Common myeloid progenitor, CD34-positive (primary cell): ENCODE measurements at regions not wholly inside any gene's neighbourhood (a gene's known extent, or its start where the extent isn't known, plus 50 kb on each side); places are given as distances from the start of the nearest gene placed in this dataset.

ENCODE experiments used
- CTCF ChIA-PET: fragments of 350-600 bp; sonication (Branson Sonifier 250); formaldehyde crosslinking; loops from one replicate; lab custom pipeline; 2021; ENCODE audit warnings: antibody characterized with exemption; lab: Charles Lee
- POLR2A ChIA-PET: fragments of 350-600 bp; sonication (Branson Sonifier 250); formaldehyde crosslinking; loops from one replicate; lab custom pipeline; 2021; ENCODE audit warnings: antibody characterized with exemption; lab: Charles Lee
- DNase-seq, 3 donors: peaks; one replicate each; pipeline versions ENCODE4 v3.0.0 to v3.0.0-alpha.2; 2013
- H3K27ac ChIP-seq, 2 experiments: 1 replicate in 1 of 2; 2 replicates in 1 of 2; pipeline ENCODE4 v1.7.0; 2013; ENCODE audit warnings: inconsistent platforms in 2 of 2, low read length in 2 of 2, mild to moderate bottlenecking in 2 of 2, low read depth in 1 of 2, moderate library complexity in 1 of 2; ENCODE audit not compliant: severe bottlenecking in 2 of 2, insufficient read depth in 1 of 2, poor library complexity in 1 of 2
- H3K27me3 ChIP-seq, 5 experiments: replicated peaks in 2 of 5; 1 replicate in 3 of 5; 2 replicates in 2 of 5; pipeline versions ENCODE4 v1.6.1 to v1.7.0; 2013; ENCODE audit warnings: low read length in 4 of 5, mild to moderate bottlenecking in 2 of 5, moderate library complexity in 2 of 5, inconsistent platforms in 1 of 5; ENCODE audit not compliant: insufficient read depth in 5 of 5, control insufficient read depth in 4 of 5
- H3K36me3 ChIP-seq, 4 experiments: 1 replicate in 2 of 4; 2 replicates in 2 of 4; pipeline versions ENCODE4 v1.6.1 to v1.7.0; 2013; ENCODE audit warnings: low read length in 3 of 4, control low read depth in 1 of 4, mild to moderate bottlenecking in 1 of 4; ENCODE audit not compliant: control insufficient read depth in 4 of 4, insufficient read depth in 4 of 4
- H3K4me1 ChIP-seq, 4 experiments: 1 replicate in 3 of 4; 2 replicates in 1 of 4; pipeline versions ENCODE4 v1.6.1 to v1.7.1; 2013; ENCODE audit warnings: low read length in 3 of 4, mild to moderate bottlenecking in 3 of 4, control low read depth in 1 of 4, inconsistent platforms in 1 of 4, moderate library complexity in 1 of 4; ENCODE audit not compliant: control insufficient read depth in 4 of 4, insufficient read depth in 4 of 4; ENCODE audit errors: control extremely low read depth in 1 of 4
- H3K4me3 ChIP-seq, 7 experiments: 1 replicate in 4 of 7; 2 replicates in 3 of 7; pipeline versions ENCODE4 v1.5.1 to v1.7.0; 2013; ENCODE audit warnings: mild to moderate bottlenecking in 7 of 7, low read length in 6 of 7, moderate library complexity in 6 of 7, inconsistent platforms in 2 of 7, low read depth in 2 of 7, control low read depth in 1 of 7; ENCODE audit not compliant: insufficient read depth in 4 of 7, control insufficient read depth in 1 of 7; ENCODE audit errors: extremely low read depth in 1 of 7
- H3K9me3 ChIP-seq, 5 experiments: 1 replicate in 4 of 5; 2 replicates in 1 of 5; pipeline versions ENCODE4 v1.6.1 to v1.7.1; 2013; ENCODE audit warnings: low read length in 4 of 5, mild to moderate bottlenecking in 2 of 5, inconsistent platforms in 1 of 5, low read depth in 1 of 5, moderate library complexity in 1 of 5; ENCODE audit not compliant: control insufficient read depth in 4 of 5, insufficient read depth in 2 of 5; ENCODE audit errors: control extremely low read depth in 1 of 5
- WGBS: methylation state at CpG from one replicate; pipeline ENCODE4 v1.1.5; 2013; ENCODE audit not compliant: insufficient coverage; 5-methylcytosine and 5-hydroxymethylcytosine counted together

GRCh38 chr6:24076011-24076410 is 50.0 kb upstream of the NRSN1 start:
- no CpG with 5 or more reads among the region's 1 CpG for WGBS
- ChIA-PET CTCF (no interaction called here), POLR2A (no interaction called here)
- H3K36me3 ChIP-seq = no peaks in the 10 kb centered on the region
- H3K4me3 ChIP-seq = no peak overlapping the region
- H3K9me3 ChIP-seq = no peaks in the 10 kb centered on the region
- no peaks in the 10 kb centered on the region for H3K4me1 ChIP-seq
- H3K27ac ChIP-seq = no peak overlapping the region
- H3K27me3 ChIP-seq = no peaks in the 10 kb centered on the region
- DNase-seq = no peak
